ENCODE measurements at regions not wholly inside any gene's neighbourhood (a gene's known extent, or its start where the extent isn't known, plus 50 kb on each side); places are given as distances from the start of the nearest gene placed in this dataset.

DNA sequence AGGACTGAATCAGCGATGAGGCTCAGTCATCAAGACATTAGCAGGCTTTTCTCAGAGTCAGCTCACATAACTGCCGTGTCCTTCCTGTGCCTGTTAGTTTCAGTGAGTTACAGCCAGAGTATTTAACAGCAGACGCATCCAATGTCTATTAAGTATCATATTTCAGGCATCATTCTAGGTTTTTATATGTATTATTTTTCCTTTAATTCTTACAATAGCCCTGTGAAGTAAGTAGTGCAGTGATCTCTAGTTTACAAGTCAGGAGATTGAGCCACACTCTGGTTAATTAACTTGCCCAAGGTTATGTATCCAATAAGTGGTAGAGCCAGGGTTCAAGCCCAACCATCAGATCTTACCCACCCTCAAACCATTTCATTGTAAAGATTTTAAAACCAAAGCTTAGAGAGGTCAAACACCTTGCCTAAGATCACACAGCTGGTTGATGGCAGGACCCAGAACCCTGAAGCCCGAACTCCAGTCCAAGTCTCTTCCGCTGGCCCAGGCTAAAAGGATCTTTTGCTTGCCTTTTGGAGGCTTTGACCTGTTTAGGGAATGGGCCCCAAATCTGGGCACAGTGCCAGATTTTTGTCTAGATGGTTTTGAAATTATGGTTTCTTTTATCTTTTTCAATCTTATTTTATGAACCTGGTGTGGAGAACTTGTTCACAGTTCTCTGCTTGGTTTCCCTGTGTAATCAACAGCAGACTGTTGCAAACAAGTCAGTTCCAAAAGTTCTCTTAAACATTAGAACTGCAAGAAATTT, 261.2 kb upstream of the CLINT1 start:
- TF ChIP-seq, protein P1, sequence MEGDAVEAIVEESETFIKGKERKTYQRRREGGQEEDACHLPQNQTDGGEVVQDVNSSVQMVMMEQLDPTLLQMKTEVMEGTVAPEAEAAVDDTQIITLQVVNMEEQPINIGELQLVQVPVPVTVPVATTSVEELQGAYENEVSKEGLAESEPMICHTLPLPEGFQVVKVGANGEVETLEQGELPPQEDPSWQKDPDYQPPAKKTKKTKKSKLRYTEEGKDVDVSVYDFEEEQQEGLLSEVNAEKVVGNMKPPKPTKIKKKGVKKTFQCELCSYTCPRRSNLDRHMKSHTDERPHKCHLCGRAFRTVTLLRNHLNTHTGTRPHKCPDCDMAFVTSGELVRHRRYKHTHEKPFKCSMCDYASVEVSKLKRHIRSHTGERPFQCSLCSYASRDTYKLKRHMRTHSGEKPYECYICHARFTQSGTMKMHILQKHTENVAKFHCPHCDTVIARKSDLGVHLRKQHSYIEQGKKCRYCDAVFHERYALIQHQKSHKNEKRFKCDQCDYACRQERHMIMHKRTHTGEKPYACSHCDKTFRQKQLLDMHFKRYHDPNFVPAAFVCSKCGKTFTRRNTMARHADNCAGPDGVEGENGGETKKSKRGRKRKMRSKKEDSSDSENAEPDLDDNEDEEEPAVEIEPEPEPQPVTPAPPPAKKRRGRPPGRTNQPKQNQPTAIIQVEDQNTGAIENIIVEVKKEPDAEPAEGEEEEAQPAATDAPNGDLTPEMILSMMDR (IDR thresholded peaks at IDR 0.05): no peak
- Histone ChIP-seq H3K36me3 (replicated peaks in 1 of 2; ENCODE audit: control insufficient read depth in 1 of 2, insufficient read depth in 2 of 2, low read length in 2 of 2) (no peaks in the 10 kb centered on the region), H3K79me2 (ENCODE audit: insufficient read depth, low read length) (no peaks in the 10 kb centered on the region), H3K27me3 (ENCODE audit: control insufficient read depth in 2 of 2, insufficient read depth in 2 of 2, low read length in 2 of 2) (peaks cover 0 to 2% of the 10 kb centered on the region in 2 donors), H3K4me1 (ENCODE audit: control insufficient read depth in 1 of 2, insufficient read depth in 2 of 2, low read length in 2 of 2) (no peaks in the 10 kb centered on the region), H2AFZ (ENCODE audit: insufficient read depth, low read depth, low read length, poor library complexity, severe bottlenecking) (no peak overlapping the region), H3K9ac (ENCODE audit: insufficient read depth, low read length, poor library complexity, severe bottlenecking) (no peak overlapping the region), H4K20me1 (ENCODE audit: insufficient read depth, low read length) (no peaks in the 10 kb centered on the region), H3K9me3 (replicated peaks in 1 of 2; ENCODE audit: control insufficient read depth in 1 of 2, insufficient read depth in 1 of 2, low read length in 2 of 2) (no peaks in the 10 kb centered on the region), H3K4me2 (replicated peaks; ENCODE audit: extremely low read depth, low read length, poor library complexity, severe bottlenecking) (no peak overlapping the region), H3K27ac (ENCODE audit: low read depth in 1 of 2, low read length in 2 of 2) (no peak overlapping the region), H3K4me3 (replicated peaks in 1 of 3; ENCODE audit: low read depth in 2 of 3, low read length in 3 of 3) (no peak overlapping the region)
- H3K36me3 Mint-ChIP-seq: no peaks in the 10 kb centered on the region
- intact Hi-C loops (cut with micrococcal nuclease): no loop called here
- no peak overlapping the region for H3K4me3 Mint-ChIP-seq
- 97% methylated on average over 3 of the region's 5 CpGs for WGBS (ENCODE audit: insufficient coverage)
- no peaks in the 10 kb centered on the region for H3K9me3 Mint-ChIP-seq
- H3K27ac Mint-ChIP-seq: no peak overlapping the region
- peaks cover 7% of the 10 kb centered on the region for H3K4me1 Mint-ChIP-seq
- DNase-seq: no peak
- peaks cover 3 to 5% (median 4%) of the 10 kb centered on the region in 3 donors for H3K27me3 Mint-ChIP-seq (ENCODE audit: low read depth in 3 of 3)

GRCh38 chr5:158117467-158118160, 258.7 kb upstream of the CLINT1 start:
- H3K79me2 ChIP-seq (ENCODE audit: insufficient read depth, low read length): no peaks in the 10 kb centered on the region
- TF ChIP-seq, protein P1 (IDR thresholded peaks at IDR 0.05): no peak
- H3K9ac ChIP-seq (ENCODE audit: insufficient read depth, low read length, poor library complexity, severe bottlenecking): no peak overlapping the region
- intact Hi-C loops (cut with micrococcal nuclease): no loop called here
- H4K20me1 ChIP-seq (ENCODE audit: insufficient read depth, low read length): no peaks in the 10 kb centered on the region
- Mint-ChIP-seq H3K9me3 (peaks cover 0 to 9% (median 5%) of the 10 kb centered on the region in 7 donors), H3K4me3 (no peak overlapping the region), H3K27ac (no peak overlapping the region), H3K4me1 (peaks cover 9% of the 10 kb centered on the region), H3K27me3 (ENCODE audit: low read depth in 3 of 3) (peaks cover 0 to 5% (median 4%) of the 10 kb centered on the region in 3 donors), H3K36me3 (no peaks in the 10 kb centered on the region)
- no peak overlapping the region for H2AFZ ChIP-seq (ENCODE audit: insufficient read depth, low read depth, low read length, poor library complexity, severe bottlenecking)
- H3K27me3 ChIP-seq (ENCODE audit: control insufficient read depth in 2 of 2, insufficient read depth in 2 of 2, low read length in 2 of 2): peaks cover 0 to 2% of the 10 kb centered on the region in 2 donors
- no peaks in the 10 kb centered on the region for H3K36me3 ChIP-seq (replicated peaks in 1 of 2; ENCODE audit: control insufficient read depth in 1 of 2, insufficient read depth in 2 of 2, low read length in 2 of 2)
- no peaks in the 10 kb centered on the region for H3K4me1 ChIP-seq (ENCODE audit: control insufficient read depth in 1 of 2, insufficient read depth in 2 of 2, low read length in 2 of 2)
- H3K4me3 ChIP-seq (replicated peaks in 1 of 3; ENCODE audit: low read depth in 2 of 3, low read length in 3 of 3): no peak overlapping the region
- no CpG with 5 or more reads among the region's 6 CpGs for WGBS (ENCODE audit: insufficient coverage)
- no peak overlapping the region for H3K27ac ChIP-seq (ENCODE audit: low read depth in 1 of 2, low read length in 2 of 2)
- H3K4me2 ChIP-seq (replicated peaks; ENCODE audit: extremely low read depth, low read length, poor library complexity, severe bottlenecking): no peak overlapping the region
- H3K9me3 ChIP-seq (replicated peaks in 1 of 2; ENCODE audit: control insufficient read depth in 1 of 2, insufficient read depth in 1 of 2, low read length in 2 of 2): no peaks in the 10 kb centered on the region
- DNase-seq: no peak
